Trophoblast cell (in vitro differentiated cells and primary cell): ENCODE measurements at regions not wholly inside any gene's neighbourhood (a gene's known extent, or its start where the extent isn't known, plus 50 kb on each side); places are given as distances from the start of the nearest gene placed in this dataset.

Source experiments
- DNase-seq, 2 donors: peaks; one replicate each; pipeline ENCODE4 v3.0.0-alpha.2; 2016
- H2AFZ ChIP-seq: 2 replicates; pipeline ENCODE4 v1.6.1; 2013; ENCODE audit warnings: low read length, moderate library complexity, mild to moderate bottlenecking; ENCODE audit not compliant: insufficient read depth, poor library complexity
- H2AK5ac ChIP-seq: 2 replicates; pipeline ENCODE4 v1.6.1; 2013; ENCODE audit warnings: mild to moderate bottlenecking, low read length
- H2BK120ac ChIP-seq: 2 replicates; pipeline ENCODE4 v1.6.1; 2013; ENCODE audit warnings: low read length, mild to moderate bottlenecking, moderate library complexity; ENCODE audit not compliant: insufficient read depth, poor library complexity
- H2BK12ac ChIP-seq: 2 replicates; pipeline ENCODE4 v1.6.1; 2013; ENCODE audit warnings: mild to moderate bottlenecking, low read length, moderate library complexity
- H2BK5ac ChIP-seq: 2 replicates; pipeline ENCODE4 v1.6.1; 2013; ENCODE audit warnings: low read length, low read depth, moderate library complexity, mild to moderate bottlenecking; ENCODE audit not compliant: poor library complexity
- H3K14ac ChIP-seq: 2 replicates; pipeline ENCODE4 v1.6.1; 2013; ENCODE audit warnings: mild to moderate bottlenecking, low read length
- H3K18ac ChIP-seq: 2 replicates; pipeline ENCODE4 v1.6.1; 2013; ENCODE audit warnings: mild to moderate bottlenecking, low read length
- H3K23ac ChIP-seq: 2 replicates; pipeline ENCODE4 v1.6.1; 2013; ENCODE audit warnings: low read length
- H3K27ac ChIP-seq: 2 replicates; pipeline ENCODE4 v1.5.1; 2013; ENCODE audit warnings: low read depth, mild to moderate bottlenecking, inconsistent platforms, low read length, moderate library complexity
- H3K27me3 ChIP-seq: 2 replicates; pipeline ENCODE4 v1.6.1; 2013; ENCODE audit warnings: inconsistent platforms, mild to moderate bottlenecking, low read length, moderate library complexity; ENCODE audit not compliant: insufficient read depth
- H3K36me3 ChIP-seq, 2 experiments: 1 replicate in 1 of 2; 2 replicates in 1 of 2; pipeline ENCODE4 v1.6.1; 2013; ENCODE audit warnings: low read length in 2 of 2, mild to moderate bottlenecking in 2 of 2, moderate library complexity in 1 of 2; ENCODE audit not compliant: insufficient read depth in 2 of 2, control insufficient read depth in 1 of 2
- H3K4ac ChIP-seq: 2 replicates; pipeline ENCODE4 v1.6.1; 2013; ENCODE audit warnings: low read depth, mild to moderate bottlenecking, low read length, moderate library complexity
- H3K4me1 ChIP-seq, 2 experiments: 1 replicate in 1 of 2; 2 replicates in 1 of 2; pipeline ENCODE4 v1.6.1; 2013; ENCODE audit warnings: low read length in 2 of 2, mild to moderate bottlenecking in 2 of 2, moderate library complexity in 1 of 2; ENCODE audit not compliant: insufficient read depth in 2 of 2, control insufficient read depth in 1 of 2
- H3K4me2 ChIP-seq: 2 replicates; pipeline ENCODE4 v1.6.1; 2013; ENCODE audit warnings: inconsistent platforms, mild to moderate bottlenecking, low read length, moderate library complexity
- H3K4me3 ChIP-seq: 2 replicates; pipeline ENCODE4 v1.5.1; 2013; ENCODE audit warnings: mild to moderate bottlenecking, low read depth, low read length, inconsistent platforms
- H3K79me1 ChIP-seq: one replicate; pipeline ENCODE4 v1.6.1; 2013; ENCODE audit warnings: low read length
- H3K79me2 ChIP-seq: 2 replicates; pipeline ENCODE4 v1.6.1; 2013; ENCODE audit warnings: low read length, mild to moderate bottlenecking; ENCODE audit not compliant: control insufficient read depth, insufficient read depth, poor library complexity
- H3K9ac ChIP-seq: 2 replicates; pipeline ENCODE4 v1.6.1; 2013; ENCODE audit warnings: mild to moderate bottlenecking, low read length
- H3K9me3 ChIP-seq: 2 replicates; pipeline ENCODE4 v1.6.1; 2013; ENCODE audit warnings: low read depth, mild to moderate bottlenecking, control low read depth, inconsistent platforms, low read length; ENCODE audit not compliant: insufficient read depth
- H4K12ac ChIP-seq: 2 replicates; pipeline ENCODE4 v1.6.1; 2013; ENCODE audit warnings: low read depth, mild to moderate bottlenecking, low read length, moderate library complexity
- H4K8ac ChIP-seq: 2 replicates; pipeline ENCODE4 v1.6.1; 2013; ENCODE audit warnings: low read depth, mild to moderate bottlenecking, low read length, moderate library complexity
- H4K91ac ChIP-seq: one replicate; pipeline ENCODE4 v1.6.1; 2013; ENCODE audit warnings: low read depth, mild to moderate bottlenecking, low read length, moderate library complexity
- WGBS: extraction: QIAGEN DNeasy Blood & Tissue Kit; methylation state at CpG from one replicate; pipeline ENCODE4 v1.1.7; 2013; ENCODE audit warnings: missing lambda C conversion rate; ENCODE audit not compliant: insufficient read length, insufficient coverage; ENCODE audit errors: extremely low coverage; 5-methylcytosine and 5-hydroxymethylcytosine counted together

GRCh38 chr14:86430853-86431252 lies 900.9 kb downstream of the FLRT2 start:
- Histone ChIP-seq H3K23ac (no peak overlapping the region), H3K4me1 (no peaks in the 10 kb centered on the region), H3K27me3 (no peaks in the 10 kb centered on the region), H2AK5ac (no peak overlapping the region), H3K4ac (no peak overlapping the region), H4K91ac (no peak overlapping the region), H3K36me3 (no peaks in the 10 kb centered on the region), H3K18ac (no peak overlapping the region), H2BK120ac (no peak overlapping the region), H4K12ac (no peak overlapping the region), H3K9me3 (no peaks in the 10 kb centered on the region), H3K4me3 (no peak overlapping the region), H2AFZ (no peak overlapping the region), H3K9ac (no peak overlapping the region), H2BK5ac (no peak overlapping the region), H3K79me1 (no peaks in the 10 kb centered on the region), H3K4me2 (no peak overlapping the region), H2BK12ac (no peak overlapping the region), H4K8ac (no peak overlapping the region), H3K14ac (no peak overlapping the region), H3K27ac (no peak overlapping the region), H3K79me2 (no peaks in the 10 kb centered on the region)
- no peak for DNase-seq
- WGBS: no CpG with 5 or more reads among the region's 7 CpGs

- H3K79me2 ChIP-seq: no peaks in the 10 kb centered on the region
- H4K12ac ChIP-seq: no peak overlapping the region
- no peak overlapping the region for H2BK120ac ChIP-seq
- no peaks in the 10 kb centered on the region for H3K79me1 ChIP-seq
- no peak overlapping the region for H3K4me2 ChIP-seq
- no peaks in the 10 kb centered on the region for H3K36me3 ChIP-seq
- DNase-seq: no peak
- H3K4ac ChIP-seq: no peak overlapping the region
- H3K9me3 ChIP-seq: no peaks in the 10 kb centered on the region
- H3K18ac ChIP-seq: no peak overlapping the region
- no peak overlapping the region for H2BK5ac ChIP-seq
- no peak overlapping the region for H3K27ac ChIP-seq
- H2AFZ ChIP-seq: no peak overlapping the region
- H2AK5ac ChIP-seq: no peak overlapping the region
- H3K14ac ChIP-seq: no peak overlapping the region
- no peak overlapping the region for H3K23ac ChIP-seq
- no peak overlapping the region for H4K91ac ChIP-seq
- no peak overlapping the region for H3K9ac ChIP-seq
- no peak overlapping the region for H3K4me3 ChIP-seq
- no peaks in the 10 kb centered on the region for H3K27me3 ChIP-seq
- no peak overlapping the region for H4K8ac ChIP-seq
- WGBS: no CpG with 5 or more reads among the region's 2 CpGs
- H3K4me1 ChIP-seq: no peaks in the 10 kb centered on the region
- H2BK12ac ChIP-seq: no peak overlapping the region
Observed at GRCh38 chr14:86423214-86423613, 893.3 kb downstream of the FLRT2 start.

- H3K4me2 ChIP-seq: no peak overlapping the region
- H4K8ac ChIP-seq: no peak overlapping the region
- H3K4me1 ChIP-seq: no peaks in the 10 kb centered on the region
Observed at GRCh38 chr14:86420131-86420530, 890.2 kb downstream of the FLRT2 start.

GRCh38 chr14:86414146-86414545 lies 884.2 kb downstream of the FLRT2 start:
- H2BK5ac ChIP-seq: no peak overlapping the region
- H3K4me2 ChIP-seq: no peak overlapping the region
- no peaks in the 10 kb centered on the region for H3K4me1 ChIP-seq
- no CpG with 5 or more reads among the region's 1 CpG for WGBS
- H3K79me2 ChIP-seq: no peaks in the 10 kb centered on the region
- no peak overlapping the region for H3K4me3 ChIP-seq
- H3K27me3 ChIP-seq: no peaks in the 10 kb centered on the region
- no peaks in the 10 kb centered on the region for H3K9me3 ChIP-seq
- H4K91ac ChIP-seq: no peak overlapping the region
- H3K79me1 ChIP-seq: no peaks in the 10 kb centered on the region
- H3K9ac ChIP-seq: no peak overlapping the region
- no peak overlapping the region for H2AK5ac ChIP-seq
- H3K18ac ChIP-seq: no peak overlapping the region
- no peak overlapping the region for H4K8ac ChIP-seq
- no peak overlapping the region for H2BK12ac ChIP-seq
- no peak overlapping the region for H2BK120ac ChIP-seq
- no peak for DNase-seq
- no peaks in the 10 kb centered on the region for H3K36me3 ChIP-seq
- no peak overlapping the region for H4K12ac ChIP-seq
- H3K4ac ChIP-seq: no peak overlapping the region
- no peak overlapping the region for H2AFZ ChIP-seq
- H3K14ac ChIP-seq: no peak overlapping the region
- H3K27ac ChIP-seq: no peak overlapping the region
- no peak overlapping the region for H3K23ac ChIP-seq

More at GRCh38 chr14:86420131-86420530, 890.2 kb downstream of the FLRT2 start:
- Histone ChIP-seq H3K18ac (no peak overlapping the region), H3K14ac (no peak overlapping the region), H3K9ac (no peak overlapping the region), H3K27me3 (no peaks in the 10 kb centered on the region), H4K12ac (no peak overlapping the region), H3K79me2 (no peaks in the 10 kb centered on the region), H3K36me3 (no peaks in the 10 kb centered on the region), H3K9me3 (no peaks in the 10 kb centered on the region), H4K91ac (no peak overlapping the region), H3K4ac (no peak overlapping the region), H2BK12ac (no peak overlapping the region), H3K27ac (no peak overlapping the region), H2AFZ (no peak overlapping the region), H3K4me3 (no peak overlapping the region), H3K23ac (no peak overlapping the region), H2AK5ac (no peak overlapping the region), H2BK120ac (no peak overlapping the region), H3K79me1 (no peaks in the 10 kb centered on the region), H2BK5ac (no peak overlapping the region)
- DNase-seq: no peak
